Sigmoid colon (tissue), 4 donors: ENCODE measurements at regions not wholly inside any gene's neighbourhood (a gene's known extent, or its start where the extent isn't known, plus 50 kb on each side); places are given as distances from the start of the nearest gene placed in this dataset.

ENCODE experiments used
- POLR2AphosphoS5 ChIP-seq, 4 donors: sonication (generic); formaldehyde crosslinking; IDR thresholded peaks; one replicate each; pipeline ENCODE4 v1.6.1; 2017; ENCODE audit warnings: antibody characterized with exemption in 4 of 4
- TF ChIP-seq, protein P1 (sequence below), 4 experiments: fragments of 450-650 bp in 3 of 4; fragments of 200-600 bp in 1 of 4; IDR thresholded peaks; one replicate each; pipeline ENCODE4 v1.5.1; 2016 to 2019; ENCODE audit warnings: antibody characterized with exemption in 4 of 4, mild to moderate bottlenecking in 3 of 4, moderate library complexity in 2 of 4

DNA sequence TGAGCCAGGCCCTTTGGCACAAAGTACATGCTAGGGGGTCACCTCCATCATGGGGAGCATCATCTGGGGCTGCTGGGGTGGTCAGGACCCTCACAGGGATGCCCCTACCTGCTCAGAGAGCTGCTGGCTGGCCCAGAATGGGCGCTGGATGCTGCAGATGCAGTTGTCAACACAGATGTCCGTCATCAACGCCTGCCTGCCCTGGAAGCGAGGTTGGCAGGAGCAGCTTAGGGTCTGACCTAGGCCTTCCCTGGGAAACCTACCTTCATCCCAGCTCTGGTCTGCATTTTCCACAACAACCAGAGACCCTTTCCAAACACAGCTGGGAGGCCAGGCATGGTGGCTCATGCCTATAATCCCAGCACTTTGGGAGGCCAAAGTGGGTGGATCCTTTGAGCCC, 88.0 kb downstream of the EDN3 start:
- TF ChIP-seq, protein P1, sequence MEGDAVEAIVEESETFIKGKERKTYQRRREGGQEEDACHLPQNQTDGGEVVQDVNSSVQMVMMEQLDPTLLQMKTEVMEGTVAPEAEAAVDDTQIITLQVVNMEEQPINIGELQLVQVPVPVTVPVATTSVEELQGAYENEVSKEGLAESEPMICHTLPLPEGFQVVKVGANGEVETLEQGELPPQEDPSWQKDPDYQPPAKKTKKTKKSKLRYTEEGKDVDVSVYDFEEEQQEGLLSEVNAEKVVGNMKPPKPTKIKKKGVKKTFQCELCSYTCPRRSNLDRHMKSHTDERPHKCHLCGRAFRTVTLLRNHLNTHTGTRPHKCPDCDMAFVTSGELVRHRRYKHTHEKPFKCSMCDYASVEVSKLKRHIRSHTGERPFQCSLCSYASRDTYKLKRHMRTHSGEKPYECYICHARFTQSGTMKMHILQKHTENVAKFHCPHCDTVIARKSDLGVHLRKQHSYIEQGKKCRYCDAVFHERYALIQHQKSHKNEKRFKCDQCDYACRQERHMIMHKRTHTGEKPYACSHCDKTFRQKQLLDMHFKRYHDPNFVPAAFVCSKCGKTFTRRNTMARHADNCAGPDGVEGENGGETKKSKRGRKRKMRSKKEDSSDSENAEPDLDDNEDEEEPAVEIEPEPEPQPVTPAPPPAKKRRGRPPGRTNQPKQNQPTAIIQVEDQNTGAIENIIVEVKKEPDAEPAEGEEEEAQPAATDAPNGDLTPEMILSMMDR (IDR thresholded peaks at IDR 0.05) = no peak
- TF ChIP-seq POLR2AphosphoS5 (IDR thresholded peaks at IDR 0.05) = no peak
